GM19452 (cell line): ENCODE measurements at regions not wholly inside any gene's neighbourhood (a gene's known extent, or its start where the extent isn't known, plus 50 kb on each side); places are given as distances from the start of the nearest gene placed in this dataset.
A peak's percentile ranks its signal among the peaks of the same experiment; 100 is the strongest.

ENCODE experiments used
- ATAC-seq: cut with Tn5 transposase; IDR thresholded peaks from one replicate; pipeline ENCODE4 v1.9.1; 2021; ENCODE audit not compliant: unreplicated experiment

DNA sequence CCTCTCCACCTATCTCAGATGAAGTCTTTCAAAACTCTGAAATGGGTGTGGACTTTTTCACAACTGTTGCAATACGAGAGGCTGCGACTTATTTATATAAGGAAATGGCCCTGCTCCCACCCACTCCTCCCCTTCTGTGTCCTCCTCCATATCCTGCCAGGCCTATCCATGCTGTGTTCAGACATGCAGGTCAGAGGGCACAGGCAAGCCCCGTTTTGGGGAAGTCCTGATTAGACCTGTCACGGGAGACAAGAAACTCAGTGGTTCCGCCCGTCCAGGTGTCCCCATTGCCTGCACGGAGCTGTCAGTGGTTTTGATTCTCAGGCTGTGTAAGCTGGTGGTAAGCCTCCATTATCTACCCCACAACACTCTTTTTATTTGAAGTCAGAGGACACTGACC is 99.6 kb upstream of the MGAT5 start:
- peak; percentile 43 for ATAC-seq

DNA sequence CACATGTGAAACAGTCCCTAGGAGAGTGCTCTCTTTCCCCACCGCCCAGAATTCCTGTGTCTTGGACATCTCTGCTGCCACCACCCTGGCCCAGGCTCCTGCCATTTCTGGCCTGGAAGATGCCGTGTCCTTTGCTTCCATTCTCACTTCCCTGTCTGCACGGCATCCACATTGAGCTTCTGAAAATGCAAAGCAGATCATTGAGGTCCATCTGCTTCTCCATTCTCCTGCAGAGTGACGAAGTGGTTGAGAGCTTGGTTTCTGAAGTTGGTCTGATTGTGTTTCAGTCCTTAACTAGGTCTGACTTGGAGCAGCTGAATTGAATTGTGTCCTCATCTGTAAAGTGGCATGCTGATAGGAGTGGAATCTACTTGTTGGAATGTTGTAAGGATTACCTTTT is 98.7 kb upstream of the MGAT5 start:
- peak; percentile 80 for ATAC-seq

DNA sequence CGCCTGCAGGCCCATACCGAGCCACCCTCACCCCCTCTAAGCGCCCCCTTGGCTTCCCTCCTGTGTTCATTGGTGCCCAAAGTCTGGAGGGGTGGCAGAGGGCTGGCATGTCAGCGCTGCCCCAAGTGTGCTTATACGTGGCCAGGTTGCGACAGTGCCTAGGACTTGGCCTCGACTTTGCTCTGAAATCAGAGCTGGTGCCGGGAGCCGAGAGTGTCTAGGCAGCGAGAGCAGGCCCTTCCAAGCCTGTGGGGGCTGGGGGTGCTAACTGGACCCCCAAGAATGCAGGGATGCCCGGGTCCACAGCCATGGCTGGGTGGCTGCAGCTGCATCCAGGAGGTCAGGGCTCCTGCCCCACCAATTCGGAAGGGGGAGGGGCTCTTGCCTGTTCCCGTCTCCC is 95.6 kb upstream of the MGAT5 start:
- ATAC-seq = no peak

DNA sequence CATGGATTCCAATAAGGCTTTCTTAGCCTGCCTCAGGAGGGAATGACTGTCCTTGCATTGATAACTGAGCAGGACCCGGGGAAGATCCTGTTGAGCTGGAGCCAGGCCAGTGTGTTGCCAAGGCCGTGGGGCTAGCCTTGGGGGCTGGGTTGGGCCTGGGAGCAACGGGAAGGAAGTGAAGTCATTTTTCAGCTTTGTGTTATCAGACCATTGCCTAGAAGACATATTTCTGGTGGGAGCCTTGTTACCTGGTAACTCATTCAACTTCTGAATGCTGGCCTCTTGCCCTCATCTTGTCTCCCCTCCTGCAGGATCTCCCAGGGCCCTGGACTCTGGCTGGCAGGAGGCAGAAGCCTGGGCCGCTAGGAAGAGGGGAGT is 92.7 kb upstream of the MGAT5 start:
- no peak for ATAC-seq

DNA sequence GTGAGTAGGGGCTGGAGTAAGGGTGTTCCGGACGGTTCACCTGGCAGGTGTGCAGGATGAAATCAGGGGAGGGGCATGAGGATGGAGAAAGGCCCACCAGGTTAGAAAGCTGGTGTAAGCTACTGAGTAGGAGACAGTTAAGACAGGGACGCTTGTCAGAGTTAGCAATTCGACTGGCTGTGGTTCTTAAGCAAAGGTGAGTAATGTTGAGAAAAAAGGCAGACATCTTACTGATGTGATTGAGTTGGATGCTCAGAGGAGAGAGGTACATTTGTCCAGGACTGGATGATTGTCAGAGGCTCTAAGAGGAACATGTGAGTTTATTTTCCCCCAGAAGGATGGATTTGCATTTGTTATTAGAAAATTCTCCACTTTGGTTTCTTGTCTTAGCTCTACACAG is 90.5 kb upstream of the MGAT5 start:
- no peak for ATAC-seq

DNA sequence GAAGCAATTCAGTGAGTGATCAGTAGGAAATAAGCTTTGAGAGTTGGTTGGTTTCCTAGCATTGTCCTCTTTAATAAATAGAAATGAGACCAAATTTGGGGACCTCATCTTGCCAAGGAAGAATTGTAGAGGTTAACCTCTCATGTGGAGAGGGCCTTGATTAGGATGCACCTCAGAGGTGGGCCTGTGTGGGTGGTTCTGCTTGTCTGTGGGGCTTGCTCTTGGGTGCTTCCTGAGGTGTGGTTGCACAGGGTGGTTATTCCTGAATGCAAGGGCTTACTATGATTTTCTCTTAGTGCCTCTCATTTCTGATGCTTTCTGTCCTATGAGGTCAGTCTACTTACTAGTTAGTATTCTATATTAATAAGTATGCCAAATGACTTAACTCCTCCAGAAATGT is 89.6 kb upstream of the MGAT5 start:
- no peak for ATAC-seq

DNA sequence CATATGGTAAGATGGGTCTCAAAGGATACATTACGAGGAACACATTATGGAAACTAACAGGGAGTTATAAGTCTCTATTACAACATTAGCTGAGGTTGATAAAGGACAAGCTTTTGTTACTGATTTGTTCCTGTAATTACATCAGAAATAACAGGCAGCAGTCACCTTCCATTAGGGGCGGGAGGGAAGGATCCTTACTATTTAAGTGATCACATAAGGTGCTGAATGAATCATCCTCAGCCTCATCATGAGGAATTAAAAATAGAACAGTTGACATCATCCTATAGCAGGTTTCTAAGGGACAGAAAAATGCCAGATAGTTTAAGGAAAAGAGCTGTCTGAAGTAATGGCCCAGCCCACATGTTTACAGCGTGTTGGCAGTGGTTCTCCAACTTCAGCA is 86.9 kb upstream of the MGAT5 start:
- ATAC-seq = no peak

DNA sequence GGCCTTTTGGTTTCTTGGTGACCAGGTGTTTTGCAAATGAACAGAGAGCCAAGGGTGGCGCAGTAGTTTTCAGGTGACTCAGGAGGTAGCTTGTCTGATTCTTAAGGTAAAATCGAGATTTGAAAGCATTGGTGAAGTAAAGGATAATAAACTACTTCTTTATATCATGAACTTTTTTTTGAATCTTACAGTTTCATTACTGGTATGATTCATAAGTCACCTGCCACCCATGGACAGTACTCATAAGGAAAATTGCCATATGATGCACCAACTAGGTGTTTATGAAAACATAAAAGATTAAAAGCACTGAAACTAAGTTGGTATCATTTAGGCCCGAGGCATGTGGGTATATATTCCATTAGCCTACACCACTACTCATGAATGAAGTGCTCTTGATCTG is 84.1 kb upstream of the MGAT5 start:
- ATAC-seq = peak; percentile 66

DNA sequence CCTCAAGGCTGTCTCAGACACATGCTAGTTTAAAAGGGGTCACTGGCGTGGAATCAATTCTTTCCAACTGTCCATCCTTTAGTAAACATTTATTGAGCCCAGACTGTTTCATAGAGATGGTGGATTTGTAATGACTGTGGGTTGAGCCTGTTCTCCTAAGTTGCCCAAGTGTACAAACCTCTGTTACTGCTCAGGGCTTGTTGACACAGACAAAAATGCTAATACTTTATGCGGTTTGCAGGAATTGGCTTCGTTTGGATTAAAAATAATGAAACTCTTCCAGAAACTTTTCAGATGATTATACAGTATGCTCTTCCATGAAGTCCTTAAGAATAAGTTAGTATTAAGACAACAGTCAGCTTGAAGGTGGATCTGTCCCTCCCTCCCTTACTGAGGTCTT is 83.6 kb upstream of the MGAT5 start:
- ATAC-seq = no peak

DNA sequence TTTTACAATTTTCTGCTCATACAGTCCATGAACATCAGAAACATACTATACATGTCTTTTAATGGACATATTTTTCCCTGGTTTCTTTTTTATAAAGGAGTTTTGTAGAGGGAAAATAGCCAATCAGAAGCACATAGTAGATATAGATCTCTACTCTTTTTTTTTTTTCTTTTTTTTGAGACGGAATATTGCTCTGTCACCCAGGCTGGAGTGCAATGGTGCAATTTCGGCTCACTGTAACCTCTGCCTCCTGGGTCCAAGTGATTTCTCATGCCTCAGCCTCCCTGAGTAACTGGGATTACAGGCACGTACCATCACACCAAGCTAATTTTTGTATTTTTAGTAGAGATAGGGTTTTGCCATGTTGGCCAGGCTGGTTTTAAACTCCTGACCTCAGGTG is 83.2 kb upstream of the MGAT5 start:
- ATAC-seq = no peak

DNA sequence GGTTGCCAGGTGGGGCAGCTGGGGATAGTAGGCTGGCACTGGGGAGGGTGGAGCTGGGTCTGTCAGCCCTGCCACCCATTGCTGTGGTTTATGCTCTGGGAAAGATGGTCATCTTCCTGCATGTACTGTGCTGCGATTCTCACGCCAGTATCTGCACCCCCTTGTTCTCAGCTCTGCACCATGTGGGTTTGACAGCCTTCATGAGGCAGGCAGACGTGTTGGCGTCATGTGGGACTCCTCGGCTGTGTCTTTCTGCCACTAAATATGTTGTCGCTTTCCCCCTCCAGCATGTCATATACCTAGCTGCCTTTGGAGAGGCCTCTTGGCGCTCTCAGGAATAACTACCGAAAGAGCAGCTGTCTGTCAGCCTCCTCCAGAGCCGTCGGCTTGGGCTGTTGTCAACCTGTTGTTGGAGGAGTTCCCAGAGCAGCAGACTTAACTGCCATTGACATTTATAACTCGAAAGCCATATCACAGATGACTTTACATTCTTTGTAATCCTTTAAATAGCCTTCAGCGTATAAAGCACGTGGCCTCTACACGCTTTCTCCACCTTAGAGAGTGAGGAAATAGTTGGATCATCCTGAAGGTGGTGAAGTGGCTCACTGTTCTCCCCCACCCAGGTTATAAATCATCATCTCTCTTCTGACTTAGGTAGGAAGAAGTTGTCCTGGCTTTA is 80.4 kb upstream of the MGAT5 start:
- no peak for ATAC-seq

DNA sequence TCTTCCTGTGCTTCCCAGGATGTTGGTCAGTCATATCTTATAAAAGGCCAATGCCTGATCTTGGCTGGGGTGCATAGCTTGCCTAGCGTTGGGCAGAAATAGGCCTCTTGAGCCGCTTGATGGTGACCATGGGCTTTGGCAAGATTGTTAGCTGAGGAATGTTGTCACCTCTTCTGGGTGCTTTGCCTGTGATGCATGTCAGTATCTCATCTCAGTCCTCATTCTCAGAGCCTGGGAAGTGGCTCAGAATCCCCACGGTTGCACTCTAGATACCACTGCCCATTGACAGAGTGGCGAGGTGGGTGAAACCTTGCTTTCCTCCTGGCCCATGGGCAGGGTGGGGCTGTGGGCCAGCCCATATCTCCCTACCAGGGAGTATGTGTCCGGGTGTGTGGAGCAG is 79.2 kb upstream of the MGAT5 start:
- ATAC-seq = no peak

DNA sequence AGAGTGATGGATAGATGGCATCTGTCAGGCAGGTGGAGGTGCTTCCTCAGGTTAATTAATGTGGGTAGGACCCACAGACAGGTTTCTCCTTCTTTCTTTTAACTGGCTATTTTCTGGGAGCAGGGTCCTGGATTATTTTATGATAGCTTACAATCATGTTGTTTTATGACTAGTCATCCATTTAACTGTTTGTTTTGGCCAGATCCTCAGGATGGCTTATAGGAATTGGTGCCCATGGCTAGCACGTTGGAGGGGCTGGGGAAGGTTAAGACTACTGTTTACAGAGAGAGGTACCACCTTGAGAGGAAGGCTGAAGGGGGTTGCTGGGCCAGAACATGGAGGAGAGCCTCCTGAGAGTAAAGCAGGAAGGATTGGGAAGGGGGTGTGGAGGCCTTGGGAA is 78.0 kb upstream of the MGAT5 start:
- ATAC-seq = no peak

DNA sequence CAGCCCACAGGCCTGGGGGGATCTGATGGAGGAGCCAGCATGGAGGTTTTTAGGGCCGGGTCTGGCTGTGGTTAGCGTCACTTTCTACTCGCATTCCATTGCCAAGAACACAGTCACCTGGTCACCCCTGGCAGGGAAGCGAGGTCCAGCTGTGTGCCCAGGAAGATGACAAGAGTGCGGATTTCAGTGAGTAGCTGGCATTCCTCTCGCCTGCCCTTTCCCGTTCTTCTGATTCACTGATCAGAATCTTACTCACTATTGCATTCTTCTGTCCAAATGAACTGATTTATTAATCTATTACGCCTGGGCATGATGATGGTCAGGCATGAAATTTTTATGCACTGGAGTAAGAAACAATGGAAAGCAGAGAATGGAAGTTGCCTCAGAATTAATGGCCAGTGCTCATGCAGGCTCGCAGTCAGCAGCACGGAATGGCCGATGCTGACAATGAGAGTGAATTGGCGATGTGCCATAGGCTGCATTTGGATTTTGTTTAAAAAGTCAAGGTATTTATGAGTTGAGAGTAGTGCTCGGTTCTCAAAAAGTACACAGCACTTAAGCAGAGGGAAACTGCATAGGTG is 76.4 kb upstream of the MGAT5 start:
- no peak for ATAC-seq

DNA sequence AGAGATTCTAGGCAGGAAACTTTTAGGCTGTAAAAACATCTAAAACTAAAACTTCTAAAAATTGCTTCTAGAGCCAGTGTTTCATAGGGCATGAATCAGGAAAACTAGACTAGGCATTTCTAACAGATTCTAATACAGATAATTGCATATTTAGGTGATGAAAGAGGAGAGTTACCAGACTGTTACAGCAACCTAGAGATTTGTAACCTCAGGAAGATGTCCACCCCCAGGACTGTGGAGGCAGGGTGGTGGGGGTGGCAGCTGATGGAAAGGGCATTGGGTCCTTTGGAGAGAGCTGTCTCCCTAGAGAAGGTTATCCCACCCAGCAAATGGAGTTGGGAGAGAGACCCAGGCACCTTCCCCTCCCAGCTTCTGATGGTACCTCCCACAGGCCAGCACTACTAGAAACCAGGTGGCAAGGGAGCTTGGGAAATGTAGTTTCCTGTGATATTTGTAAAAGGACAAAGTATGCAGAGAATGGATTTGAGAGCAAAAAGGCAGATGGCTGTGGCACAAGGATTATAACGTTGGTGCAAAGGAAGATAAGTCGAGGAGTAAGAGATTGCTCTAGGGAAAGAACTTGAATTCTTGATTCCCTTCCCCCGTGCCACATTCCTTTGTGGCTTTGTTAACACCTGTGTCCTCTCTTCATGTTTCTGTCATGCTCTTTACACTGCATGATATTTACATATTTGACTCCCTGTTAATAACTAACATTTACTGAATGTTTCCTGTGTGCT is 75.6 kb upstream of the MGAT5 start:
- peak; percentile 76 for ATAC-seq

DNA sequence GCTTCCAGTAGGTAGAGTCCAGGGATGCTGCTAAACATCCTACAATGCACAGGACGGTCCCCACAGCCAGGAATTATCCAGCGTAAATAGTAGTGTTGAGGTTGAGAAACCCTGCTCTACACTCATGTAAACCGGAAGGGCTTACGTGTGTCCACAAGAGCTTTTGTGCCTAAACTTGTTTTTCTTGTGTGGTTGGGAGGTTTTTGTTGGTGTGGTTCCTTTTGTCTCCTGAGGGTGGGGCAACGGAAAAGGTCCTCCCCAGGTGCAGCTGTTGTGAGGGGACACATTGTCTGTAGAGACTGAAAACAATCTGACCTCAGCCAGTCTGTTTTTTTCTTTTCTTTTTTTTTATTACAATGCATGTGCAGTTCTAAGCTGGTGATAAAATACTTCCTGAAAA is 72.7 kb upstream of the MGAT5 start:
- no peak for ATAC-seq

DNA sequence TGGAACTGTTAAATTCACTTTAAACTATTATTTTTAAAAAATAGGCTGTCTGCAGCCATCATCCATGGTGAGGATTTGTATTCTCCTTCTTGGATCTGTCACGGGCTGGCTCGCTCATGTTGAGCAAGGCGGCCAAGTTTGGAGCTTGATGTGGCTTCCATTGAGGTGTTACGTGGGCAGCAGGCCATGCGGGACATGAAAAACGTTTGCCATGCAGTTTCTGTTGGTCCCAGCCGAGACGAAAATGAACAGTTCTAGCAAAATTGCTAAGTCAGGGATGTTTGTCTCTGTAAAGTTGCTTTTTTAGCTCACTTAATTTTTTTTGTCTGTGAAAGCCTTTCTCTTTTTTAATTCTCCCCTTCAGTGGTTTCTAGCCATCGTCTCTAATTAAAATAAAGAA is 70.2 kb upstream of the MGAT5 start:
- ATAC-seq = no peak

DNA sequence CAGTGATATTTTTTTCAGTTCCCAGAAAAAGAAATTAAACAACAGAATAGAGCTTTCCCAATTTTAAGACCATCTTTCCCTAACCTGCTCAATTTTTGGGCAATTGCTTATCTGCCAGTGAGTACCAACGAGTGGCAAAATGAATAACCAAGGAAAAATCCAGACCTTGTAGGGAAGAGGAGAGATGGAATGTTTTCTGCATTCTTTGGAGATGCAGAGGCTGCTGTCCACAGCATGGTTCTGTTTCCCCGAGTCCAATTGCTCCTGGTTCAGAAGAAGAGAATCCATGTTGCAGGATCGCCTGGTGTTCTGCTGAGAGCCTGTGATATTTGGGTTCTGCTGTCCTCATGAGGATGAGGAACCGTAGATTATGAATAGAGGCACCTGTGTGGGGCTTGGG is 68.2 kb upstream of the MGAT5 start:
- ATAC-seq = no peak

DNA sequence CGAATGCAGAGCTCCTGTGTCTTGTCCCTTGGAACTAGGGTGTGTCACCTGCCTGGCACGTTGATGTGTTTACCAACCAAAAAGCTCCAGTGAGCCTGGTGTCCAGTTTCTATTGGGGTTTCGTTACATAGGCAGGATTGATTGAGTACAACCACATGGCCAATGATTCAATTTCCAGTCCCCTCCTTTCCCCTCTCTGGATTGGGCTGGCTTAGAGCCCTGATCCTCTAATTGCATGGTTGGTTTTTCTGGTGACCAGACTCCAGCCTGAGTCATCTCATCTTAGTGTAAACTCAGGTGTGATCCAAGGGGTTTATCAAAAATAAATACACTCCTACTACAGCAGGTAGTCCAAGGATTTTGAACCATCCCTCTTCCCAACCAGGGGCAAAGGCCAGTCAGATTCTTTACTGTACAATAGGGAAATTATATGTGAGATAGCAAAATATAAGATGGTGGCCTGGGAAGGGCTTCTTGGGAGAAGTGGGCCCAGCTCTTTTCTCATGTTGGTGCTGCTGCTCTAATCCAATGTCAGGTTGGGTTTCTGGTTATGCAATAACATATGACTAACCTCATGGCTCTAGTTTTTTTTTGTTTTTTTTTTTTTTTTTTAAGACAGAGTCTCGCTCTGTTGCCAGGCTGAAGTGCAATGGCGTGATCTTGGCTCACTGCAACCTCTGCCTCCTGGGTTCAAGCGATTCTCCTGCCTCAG is 64.7 kb upstream of the MGAT5 start:
- ATAC-seq = no peak

DNA sequence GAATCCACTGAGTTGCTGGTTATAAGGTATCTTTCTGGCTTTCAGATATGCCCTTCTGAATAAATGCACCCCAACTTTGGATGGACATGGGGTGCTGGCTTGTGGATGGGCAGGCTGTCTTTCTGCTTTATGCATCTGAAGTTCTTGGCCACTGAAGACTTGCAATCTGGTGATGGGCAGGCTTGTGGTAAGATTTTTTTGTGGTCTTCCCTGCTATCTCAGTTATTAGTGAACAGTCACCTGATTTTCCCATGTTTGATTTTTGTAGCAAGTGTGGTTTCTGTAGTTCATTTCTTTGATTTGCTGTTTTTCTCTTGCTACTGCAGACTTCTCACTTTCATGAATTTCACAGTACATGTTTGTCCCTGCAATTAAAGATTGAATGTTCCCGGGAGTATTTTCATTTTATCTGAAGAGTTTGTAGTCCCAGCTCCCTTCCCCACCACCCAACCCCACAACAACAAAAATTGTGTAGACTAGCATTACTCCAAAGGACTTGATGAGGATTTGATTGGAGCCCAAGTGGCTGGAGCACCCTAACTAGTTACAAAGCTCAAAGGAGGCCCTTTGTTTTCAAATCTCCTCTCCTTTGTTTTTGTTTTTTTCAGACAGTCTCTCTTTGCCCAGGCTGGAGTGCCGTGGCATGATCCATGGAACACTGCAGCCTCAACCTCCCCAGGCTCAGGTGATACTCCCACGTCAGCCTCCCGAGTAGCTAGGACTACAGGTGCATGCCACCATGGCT is 63.6 kb upstream of the MGAT5 start:
- ATAC-seq = no peak

DNA sequence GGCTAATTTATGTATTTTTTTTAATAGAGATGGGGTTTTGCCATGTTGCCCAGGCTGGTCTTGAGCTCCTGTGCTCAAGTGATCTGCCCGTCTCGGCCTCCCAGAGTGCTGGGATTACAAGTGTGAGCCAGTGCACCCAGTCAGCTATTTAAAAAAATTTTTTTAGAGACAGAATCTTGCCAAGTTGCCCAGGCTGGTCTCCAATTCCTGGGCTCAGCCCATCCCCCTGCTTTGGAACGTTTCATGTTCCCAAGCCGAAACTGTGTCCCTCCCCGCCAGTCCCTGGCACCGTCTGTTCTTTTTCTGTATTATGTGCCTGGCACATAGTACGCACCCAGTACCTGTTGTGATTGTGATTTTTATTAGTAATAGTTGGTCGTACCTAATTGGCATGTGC is 63.1 kb upstream of the MGAT5 start:
- ATAC-seq = no peak
